Femur (tissue), 1 donor: ENCODE measurements at regions not wholly inside any gene's neighbourhood (a gene's known extent, or its start where the extent isn't known, plus 50 kb on each side); places are given as distances from the start of the nearest gene placed in this dataset.
"Not testable (repeated sequence)": the region's sequence is repeated elsewhere in the genome, so short reads cannot be mapped to it uniquely, and the experiment has no call there.

Experiments used
- DNase-seq: peaks from one replicate; pipeline ENCODE4 v3.0.0-alpha.2; 2017

DNA sequence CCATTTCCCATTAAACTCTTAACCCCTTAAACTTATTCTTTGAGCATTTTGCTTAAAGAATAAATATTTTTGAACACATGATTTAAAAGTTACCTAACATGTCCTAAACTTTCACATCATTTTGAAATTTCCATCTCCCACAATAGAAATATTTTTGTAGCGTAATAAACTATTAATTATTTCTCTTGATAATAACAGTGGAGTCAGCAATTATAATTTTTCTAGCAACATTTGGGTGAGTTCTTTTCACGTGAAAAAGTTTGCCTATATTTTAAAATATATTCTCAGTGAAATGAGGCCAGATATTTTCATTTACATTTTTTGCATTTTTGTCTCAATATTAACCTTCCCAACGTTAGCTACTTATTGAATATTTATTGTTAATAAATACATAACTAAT, 320.4 kb upstream of the CRIM1 start:
- DNase-seq = no peak

DNA sequence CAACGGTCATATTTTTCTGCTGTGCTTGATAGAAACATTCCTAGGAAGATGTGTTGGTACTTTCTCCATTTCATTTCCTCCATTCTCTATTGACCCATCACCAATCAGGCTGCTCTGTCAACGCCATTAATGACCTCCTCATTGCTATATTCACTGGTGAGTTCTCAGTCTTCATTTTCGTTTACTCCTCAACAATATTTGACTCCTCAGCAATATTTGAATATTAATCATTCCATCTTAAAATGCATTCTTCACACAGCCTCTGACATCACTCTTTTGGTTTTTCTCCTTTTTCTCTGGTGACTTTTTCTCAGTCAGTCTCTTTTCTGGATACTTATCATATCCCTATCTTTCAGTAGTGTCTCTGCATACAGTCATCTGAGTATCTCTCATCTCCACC, 323.5 kb upstream of the CRIM1 start:
- DNase-seq = no peak

DNA sequence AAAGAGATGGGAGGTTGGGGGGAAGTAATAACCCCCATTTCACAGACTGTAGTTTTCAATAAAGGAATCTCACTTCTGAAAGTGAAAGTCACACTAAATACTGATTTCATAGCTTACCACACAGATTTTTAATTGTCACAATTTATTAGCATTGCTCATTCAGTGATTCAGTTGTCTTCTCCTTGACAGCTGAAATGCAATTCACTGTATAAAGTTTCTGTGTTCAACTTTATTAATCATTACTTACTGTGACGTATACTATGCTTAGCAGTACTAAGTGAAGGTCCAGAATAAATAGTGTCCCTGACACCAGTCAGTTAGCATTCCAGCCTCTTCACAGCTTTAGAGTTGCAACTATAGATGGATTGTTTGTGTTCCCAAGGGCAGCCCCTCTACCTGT, 324.1 kb upstream of the CRIM1 start:
- no peak for DNase-seq

DNA sequence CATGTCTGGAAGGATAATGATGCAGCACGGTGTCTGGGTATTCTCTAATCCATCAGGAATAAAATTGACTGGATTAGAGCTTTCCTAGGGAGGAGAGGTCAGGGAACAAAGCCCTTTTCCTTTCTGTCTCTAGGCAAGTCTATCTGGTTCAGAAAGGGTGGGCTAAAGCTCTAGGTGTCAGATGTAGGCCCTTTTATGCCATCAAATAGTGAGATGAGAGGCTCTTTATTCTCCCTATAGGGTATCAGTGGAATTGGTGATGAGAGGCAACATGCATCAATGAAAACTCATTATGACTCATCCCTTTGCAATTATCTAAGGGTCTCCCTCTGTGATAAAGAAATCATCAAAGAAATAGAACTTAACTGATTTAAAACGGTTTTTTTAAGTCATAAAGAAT, 328.0 kb upstream of the CRIM1 start:
- DNase-seq = no peak

DNA sequence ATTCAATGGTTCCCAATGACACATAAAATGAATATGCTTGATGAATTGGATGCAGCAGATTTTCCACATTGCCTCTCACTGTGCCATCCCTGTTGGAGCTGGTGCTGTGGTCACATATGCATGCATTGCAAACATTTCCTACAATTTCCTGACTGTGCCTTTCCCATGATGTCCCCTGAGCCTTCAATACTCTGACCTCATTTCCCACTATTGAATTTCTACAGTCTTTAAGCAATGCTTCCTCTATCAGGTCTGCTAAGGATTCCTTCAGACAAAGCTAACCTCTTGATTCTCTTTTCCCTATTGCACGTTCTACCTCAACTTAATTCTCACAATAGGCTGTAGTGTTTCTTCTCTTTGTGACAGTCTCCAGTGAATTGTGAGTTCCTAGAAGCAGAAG, 342.5 kb upstream of the CRIM1 start:
- no peak for DNase-seq

DNA sequence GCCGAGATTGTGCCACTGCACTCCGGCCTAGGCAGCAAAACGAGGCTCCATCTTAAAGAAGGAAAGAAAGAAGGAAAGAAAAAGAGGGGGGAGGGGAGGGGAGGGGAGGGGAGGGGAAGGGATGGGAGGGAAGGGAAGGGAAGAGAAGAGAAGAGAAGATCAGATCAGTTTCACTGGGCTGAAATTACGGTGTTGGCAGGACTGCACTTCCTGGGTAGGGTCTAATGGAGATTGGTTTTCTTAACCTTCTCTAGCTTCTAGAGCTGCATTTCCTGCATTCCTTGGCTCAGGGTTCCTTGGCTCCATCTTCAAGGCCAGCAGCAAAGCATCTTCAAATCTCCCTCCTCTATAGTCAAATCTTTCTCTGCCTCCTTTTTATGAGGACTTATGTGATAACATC, 349.1 kb upstream of the CRIM1 start:
- DNase-seq = no peak

DNA sequence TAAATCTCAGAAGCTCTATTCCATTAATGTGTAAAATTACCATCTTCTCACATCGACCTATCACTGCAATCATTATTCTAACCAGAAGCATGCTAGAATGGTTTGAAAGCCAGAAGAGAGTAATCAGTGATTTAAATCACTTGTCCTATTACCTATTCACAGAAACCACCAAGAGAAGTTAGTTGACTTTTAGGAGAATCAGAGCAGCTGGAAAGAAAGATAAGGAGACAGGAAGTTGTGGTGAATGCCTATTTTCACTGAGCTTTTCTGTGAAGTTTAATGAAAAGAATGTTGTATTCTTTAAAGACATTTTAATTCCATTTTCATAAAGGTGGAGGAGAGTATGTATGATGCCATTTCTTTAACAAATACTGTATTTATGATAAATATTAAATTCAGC, 352.6 kb upstream of the CRIM1 start:
- no peak for DNase-seq

DNA sequence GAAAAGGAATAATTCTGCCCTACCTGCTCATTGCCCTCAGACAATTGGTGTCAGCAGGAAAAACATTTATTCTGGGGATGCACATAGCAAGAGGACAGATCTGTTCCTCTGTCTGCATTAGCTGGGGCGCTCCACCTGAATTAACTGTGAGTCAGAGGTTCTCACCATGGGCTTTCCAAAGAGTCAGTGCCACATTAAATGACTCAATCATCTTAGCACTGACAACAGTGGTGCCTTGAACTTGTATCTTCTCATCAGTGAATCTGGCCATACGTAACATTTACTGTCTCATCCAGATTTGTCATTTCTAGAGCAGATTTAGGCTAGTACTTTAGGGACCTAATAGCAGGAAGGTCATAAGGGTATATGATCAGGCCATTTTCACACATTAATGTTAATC, 358.1 kb upstream of the CRIM1 start:
- DNase-seq = no peak

DNA sequence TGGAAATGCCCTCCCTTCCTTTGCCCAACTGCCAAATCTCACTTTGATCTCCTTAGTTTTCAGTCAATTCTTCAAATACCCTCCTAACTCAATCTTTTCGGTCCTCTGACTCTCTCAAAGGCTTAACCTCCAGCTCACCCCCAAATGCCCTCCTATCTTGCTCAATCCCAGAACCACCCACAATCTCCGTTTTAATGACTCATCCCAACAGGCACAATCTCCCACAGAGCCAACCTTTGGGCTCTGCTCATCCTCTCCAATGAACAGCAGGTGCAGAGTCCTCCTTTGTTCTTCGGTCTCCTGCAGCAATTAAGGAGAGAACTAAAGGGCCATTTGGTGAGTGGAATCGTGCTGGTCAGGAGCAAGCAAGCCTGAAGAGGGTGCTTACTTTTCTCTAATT, 366.1 kb upstream of the CRIM1 start:
- DNase-seq = no peak

DNA sequence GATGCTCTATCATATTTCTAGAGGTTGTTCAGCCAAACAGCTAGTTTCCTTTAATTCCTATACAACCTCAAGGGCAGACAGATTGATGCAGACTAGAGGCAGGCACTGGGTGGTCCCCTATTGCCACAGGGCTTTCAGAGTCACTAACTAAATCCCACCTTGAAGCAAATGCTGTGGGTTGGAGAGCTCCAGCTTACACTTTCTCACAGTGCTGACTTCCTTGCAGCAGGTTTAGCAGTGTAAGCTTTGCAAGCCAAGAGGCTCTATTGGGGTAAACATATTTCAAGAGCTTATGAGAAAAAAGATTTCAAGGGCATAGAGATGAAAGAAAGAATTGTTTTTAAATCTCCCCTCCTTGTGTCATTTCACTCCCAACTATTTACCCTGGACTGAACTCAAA, 366.5 kb upstream of the CRIM1 start:
- DNase-seq = no peak

DNA sequence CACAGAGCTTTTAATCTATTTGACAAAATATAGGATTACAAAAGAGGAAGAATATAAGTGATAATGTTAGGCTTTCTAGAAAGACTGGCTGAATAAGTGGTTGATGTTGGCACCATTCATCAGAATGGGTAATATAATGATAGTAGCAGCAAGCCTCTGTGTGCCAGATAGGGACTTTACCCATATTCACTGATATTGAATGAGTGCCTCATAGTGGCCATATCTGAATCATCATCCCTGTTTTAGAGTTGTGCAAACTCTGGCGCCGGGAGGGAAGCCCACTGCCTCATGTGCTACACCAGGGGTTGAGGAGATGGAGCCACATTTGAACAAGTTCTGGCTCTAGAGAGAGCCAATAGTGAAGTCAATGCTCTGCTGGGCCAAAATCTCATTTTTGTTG, 368.7 kb upstream of the CRIM1 start:
- no peak for DNase-seq

DNA sequence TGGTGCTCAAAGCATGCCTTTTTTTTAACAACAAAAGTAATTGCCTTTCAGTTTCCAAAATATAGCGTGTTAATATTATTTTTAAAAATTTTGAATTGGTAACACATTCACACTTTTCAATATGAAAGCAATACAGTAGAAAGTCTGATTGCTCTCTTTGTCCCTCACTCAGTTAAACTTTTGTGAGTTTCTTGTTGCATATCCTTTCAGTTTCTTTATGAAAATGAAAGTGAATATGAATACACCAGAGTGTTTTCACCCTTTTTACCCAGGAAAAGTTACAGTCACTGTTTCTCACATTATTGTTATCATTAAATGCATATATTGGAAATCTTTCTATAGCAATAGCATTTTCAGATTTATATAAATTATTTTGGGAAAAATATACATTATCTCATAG, 377.4 kb upstream of the CRIM1 start:
- DNase-seq = no peak

DNA sequence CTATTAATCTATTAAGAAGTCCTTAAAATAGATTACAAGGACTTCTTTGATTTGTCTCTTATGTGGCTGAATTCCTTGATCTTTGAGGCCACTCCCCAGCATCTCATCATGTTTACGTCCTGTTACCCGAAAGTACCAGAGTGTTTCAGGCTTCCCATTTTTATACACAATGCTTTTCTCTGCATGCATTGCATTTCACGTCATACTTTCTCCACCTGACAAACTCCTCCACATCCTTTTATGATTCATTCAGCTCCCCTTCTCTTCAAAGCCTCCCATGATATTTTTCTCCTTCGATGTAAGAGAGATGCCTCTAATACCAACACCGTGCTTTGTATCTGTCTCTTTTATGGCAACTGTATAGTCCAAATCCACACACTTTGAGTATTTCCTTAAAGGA, 379.0 kb upstream of the CRIM1 start:
- DNase-seq = no peak

DNA sequence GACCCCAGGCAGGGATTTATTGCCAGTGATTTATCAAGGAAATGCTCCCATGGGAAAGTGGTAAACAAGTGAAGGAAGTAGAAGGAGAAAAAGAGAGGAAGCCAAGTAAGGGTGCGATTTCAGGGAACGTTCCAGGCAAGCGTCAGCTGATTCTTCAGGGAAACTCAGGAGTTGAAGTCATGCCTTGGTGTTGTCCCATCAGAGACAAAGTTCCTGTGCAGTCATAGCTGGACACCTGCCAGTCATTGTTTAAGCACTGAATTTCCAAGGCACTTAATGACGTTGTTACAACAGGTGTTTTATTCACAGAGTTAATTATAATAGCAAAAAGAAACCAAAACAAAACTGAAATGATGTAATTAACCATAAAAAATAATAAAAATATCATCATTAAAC, 381.8 kb upstream of the CRIM1 start:
- peak; percentile 42 for DNase-seq

DNA sequence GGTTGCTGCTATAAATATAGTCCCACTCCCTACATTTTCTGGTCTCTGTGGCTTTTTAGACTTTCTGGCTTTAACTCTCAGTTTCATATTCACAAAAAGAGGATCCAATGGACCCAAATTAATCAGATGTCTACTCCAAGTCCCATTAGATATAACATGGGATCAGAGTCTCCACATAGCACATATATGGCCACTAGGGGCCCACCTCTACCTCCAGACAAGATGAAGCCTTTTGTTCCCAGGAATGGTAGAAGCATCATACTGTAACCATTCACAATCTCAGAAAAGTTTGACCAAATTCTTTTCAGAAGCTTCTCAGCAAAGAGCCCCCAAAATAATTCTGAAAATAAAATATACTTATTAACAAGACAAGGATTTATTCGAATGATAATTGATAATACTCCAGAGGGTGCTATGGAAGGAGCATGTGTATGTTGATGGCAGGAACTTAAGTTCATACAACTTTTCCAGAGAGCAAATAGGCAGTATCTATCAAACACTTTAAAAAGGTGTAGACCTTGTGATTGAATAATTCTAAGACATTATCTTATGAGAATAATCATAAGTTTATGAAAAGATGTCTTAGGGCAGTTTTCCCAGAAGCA, 382.3 kb upstream of the CRIM1 start:
- no peak for DNase-seq

DNA sequence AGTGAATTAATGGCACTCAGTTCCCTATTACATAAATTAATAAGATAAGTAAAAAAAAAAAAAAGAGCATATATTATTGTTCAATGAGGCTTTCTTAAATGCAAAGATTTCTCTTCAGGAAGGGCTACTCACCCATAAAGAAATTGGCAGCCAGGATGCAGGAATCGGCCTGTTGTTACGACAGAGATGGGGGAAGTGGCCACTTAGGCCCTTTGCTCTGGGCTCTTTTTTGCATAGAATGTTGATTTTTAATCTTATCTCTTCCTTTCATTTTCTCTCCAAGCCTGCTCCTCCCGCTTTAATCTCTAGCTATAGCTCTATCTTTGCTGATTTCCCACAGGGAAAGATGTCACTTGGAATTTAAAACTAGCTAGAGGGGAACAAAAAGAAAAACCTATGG, 391.8 kb upstream of the CRIM1 start:
- no peak for DNase-seq

DNA sequence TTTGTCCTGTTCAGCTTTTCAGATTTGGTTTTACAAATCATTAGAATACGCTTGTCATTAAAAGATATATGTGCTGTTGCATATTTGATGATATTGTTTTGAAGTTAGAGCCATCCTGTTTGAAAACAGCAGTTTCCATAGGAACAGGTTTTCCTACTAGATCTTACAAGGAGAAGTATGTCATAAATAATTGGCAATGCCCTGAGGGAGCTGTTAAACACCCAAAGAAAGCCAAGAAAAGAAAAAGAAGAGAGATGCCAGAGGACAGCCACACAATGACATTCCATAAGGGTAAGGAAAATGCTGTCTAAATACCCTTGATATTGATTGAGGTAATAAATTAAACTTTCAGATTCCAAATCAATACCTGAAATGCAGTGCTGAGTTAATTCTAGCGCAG, 392.2 kb upstream of the CRIM1 start:
- no peak for DNase-seq

DNA sequence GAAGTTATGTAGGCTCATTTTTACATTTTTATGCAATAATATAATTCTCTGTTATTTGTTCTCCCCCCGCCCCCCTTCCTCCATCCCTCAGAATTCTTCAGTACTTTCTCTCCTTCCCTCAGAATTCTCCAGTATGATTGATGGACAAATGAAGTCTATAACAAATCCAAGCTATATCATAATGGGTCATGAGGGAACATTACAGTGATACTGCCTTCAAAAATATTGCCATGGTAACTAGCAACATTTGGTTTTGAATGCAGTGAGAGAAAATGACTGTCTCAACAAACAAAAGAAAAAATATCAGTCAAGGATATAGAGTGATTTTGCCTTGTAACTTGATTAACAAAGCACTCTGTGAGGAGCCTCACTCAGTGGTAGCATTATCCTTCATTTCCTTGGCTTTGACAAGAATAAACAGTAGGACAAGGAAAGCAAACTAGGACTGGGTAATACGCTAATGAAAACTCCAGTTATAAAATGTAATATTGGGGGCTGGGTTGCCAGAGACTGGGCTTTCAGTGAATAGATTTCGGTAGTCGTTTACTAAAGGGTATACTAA, 392.9 kb upstream of the CRIM1 start:
- DNase-seq = no peak

DNA sequence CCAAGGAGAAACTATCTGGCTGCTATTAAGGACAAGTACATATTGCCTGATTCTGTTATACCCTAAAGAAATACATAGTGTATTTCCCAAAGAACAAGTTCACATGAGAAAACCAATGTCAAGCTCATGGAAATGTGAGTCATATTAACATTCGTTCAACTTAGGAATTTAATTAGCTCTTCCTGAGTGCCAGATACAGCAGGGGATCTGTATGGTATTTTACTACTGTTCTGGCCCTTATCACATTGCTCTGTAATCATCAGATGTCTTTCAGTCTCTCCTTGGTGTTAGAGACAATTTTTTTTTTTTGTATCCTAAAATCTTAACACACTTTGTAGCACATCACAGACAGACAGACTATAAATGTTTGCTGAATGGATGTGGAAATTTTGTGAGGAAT, 395.0 kb upstream of the CRIM1 start:
- DNase-seq = no peak

DNA sequence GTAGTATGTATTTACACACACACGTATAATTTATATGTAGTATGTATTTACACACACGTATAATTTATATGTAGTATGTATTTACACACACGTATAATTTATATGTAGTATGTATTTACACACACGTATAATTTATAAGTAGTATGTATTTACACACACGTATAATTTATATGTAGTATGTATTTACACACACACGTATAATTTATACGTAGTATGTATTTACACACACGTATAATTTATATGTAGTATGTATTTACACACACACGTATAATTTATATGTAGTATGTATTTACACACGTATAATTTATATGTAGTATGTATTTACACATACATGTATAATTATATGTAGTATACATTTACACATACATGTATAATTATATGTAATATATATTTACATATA, 398.5 kb upstream of the CRIM1 start:
- not testable (repeated sequence) for DNase-seq

DNA sequence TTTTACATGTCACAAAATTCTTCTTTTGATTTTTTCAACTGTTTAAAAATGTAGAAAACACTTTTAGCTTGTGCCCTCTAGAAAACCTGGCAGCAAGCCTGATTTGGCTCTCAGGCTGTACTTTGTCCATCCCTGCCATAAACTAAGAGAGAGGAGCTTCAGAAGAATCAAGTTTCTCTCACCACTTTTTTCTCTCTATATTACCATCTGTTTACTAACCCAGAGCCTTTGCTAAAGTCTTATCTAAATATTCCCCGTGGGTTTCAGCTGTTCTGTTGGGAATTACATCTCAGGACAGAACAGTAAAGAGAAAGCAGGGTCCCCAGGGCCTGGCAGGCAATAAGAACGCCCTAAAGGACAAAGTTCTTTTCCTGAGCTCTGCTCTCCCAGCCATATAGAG, 409.1 kb upstream of the CRIM1 start:
- peak; percentile 21 for DNase-seq

DNA sequence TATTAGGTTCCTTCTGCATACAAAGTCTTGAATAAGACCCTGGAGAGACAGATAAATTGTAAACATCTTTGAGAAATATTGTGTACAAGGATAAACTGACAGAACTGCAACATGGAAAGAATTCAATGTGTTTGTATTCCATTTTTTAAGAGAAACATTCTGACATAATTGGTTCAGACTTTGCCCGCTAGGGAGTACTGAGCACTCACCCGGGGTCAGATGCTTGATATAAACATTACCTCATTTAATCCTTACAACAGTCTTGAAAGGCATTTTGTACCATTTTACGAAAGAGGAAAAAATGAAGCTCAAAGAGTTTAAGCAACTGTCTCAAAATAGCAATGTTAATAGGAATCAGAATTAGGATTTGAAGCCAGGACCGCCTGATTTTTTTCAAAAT, 416.7 kb upstream of the CRIM1 start:
- DNase-seq = no peak

DNA sequence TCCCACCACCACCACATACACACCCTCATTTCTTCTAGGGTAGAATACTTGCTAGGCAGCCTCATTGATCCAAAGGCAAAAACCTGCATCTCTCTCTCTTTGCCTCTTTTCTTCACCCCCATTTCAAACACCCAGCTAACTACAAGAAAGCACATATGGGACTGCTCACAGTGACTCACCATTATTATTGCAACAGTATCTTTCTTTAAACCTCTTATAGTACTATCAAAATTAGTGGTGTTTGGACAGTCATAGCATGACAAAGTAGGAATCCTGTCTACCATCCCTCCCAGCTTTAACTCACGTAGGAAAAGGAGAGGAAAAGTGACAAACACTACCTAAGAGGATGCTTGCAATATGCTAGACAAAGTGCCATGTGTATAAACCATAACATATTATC, 422.5 kb upstream of the CRIM1 start:
- no peak for DNase-seq

DNA sequence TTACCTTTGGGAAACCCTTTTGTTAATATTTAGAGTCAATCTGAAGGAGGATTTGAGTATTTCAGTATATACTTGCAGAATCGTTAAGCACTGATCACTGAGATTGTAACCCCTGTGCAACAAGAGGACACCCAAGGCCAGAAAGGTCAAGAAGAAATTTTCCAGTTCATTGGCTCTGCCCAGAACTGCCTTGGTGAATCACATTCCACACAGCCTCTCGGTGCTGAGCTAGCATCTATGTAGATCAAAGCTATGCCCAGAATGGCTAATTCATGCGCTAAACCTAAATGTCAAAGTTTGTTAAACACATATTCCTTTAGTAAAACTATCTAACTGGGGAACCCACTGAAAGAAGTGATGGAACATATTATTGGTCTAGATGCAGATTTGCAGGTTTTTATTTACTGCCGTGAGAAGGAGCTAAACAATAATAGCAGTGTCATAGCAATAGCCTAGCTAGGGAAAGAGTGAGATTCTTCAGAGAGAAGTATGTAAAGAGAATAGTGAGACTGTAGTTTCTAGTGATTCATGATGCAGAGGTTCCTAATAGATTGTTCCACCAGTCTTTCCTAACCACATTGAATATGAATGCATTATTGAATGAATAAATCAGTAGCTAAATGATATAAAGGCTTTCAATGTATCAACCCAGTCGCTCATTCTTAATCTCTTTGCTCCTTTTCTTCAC, 423.2 kb upstream of the CRIM1 start:
- no peak for DNase-seq

DNA sequence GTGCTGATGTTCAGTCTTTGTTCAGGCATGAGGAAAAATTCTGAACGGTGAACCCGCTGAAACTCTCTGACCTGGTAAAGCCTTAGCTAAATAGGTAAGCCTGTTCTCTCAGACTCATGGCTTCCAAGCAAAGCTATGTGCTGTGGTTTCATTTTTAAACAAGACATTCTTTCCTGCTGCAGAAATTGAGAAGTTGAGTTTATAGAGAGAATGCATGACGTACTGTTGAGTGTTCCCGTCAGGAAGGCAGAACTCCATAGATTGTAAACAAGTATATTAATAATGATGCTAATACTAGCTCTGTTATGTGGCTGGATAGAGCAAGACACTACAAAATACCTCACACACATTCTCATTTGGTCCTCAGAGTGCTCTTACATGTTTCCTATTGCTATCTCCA, 424.0 kb upstream of the CRIM1 start:
- DNase-seq = no peak
